Erythroblast (primary cell): ENCODE measurements at regions not wholly inside any gene's neighbourhood (a gene's known extent, or its start where the extent isn't known, plus 50 kb on each side); places are given as distances from the start of the nearest gene placed in this dataset.
"Not testable (repeated sequence)": the region's sequence is repeated elsewhere in the genome, so short reads cannot be mapped to it uniquely, and the experiment has no call there.

Experiments used
- DNase-seq, 2 experiments: peaks; one replicate each; lab custom pipeline; 2025; lab: John Stamatoyannopoulos, UW
- GATA1 ChIP-seq: IDR thresholded peaks from 2 replicates; pipeline ENCODE4 v1.6.1; 2011; ENCODE audit warnings: low read depth, mild to moderate bottlenecking, control low read depth, low read length, moderate library complexity
- POLR2A ChIP-seq: IDR thresholded peaks from 2 replicates; pipeline ENCODE4 v1.6.1; 2011; ENCODE audit warnings: mild to moderate bottlenecking, low read length

GRCh38 chr3:154904328-154904727, 175.8 kb upstream of the MME start:
- DNase-seq = peak in 1 of 2 experiments; percentile 3
- no peak for TF ChIP-seq GATA1
- no peak for TF ChIP-seq POLR2A

- DNase-seq = not testable (repeated sequence)
Observed at GRCh38 chr3:154902495-154902894, 177.6 kb upstream of the MME start.

- no peak for TF ChIP-seq POLR2A
- no peak for DNase-seq
Observed at GRCh38 chr3:154901278-154901677, 178.8 kb upstream of the MME start.

GRCh38 chr3:154900816-154901215, 179.3 kb upstream of the MME start:
- no peak for DNase-seq
- TF ChIP-seq POLR2A = no peak
- TF ChIP-seq GATA1 = no peak

- TF ChIP-seq POLR2A (no peak), GATA1 (no peak)
Observed at GRCh38 chr3:154898916-154899315, 181.2 kb upstream of the MME start.

GRCh38 chr3:154898443-154898842, 181.7 kb upstream of the MME start:
- no peak for DNase-seq
- TF ChIP-seq GATA1 (no peak), POLR2A (no peak)

More at GRCh38 chr3:154898916-154899315, 181.2 kb upstream of the MME start:
- DNase-seq = no peak

- TF ChIP-seq GATA1 (no peak), POLR2A (no peak)
- DNase-seq = no peak
Observed at GRCh38 chr3:154893813-154894212, 186.3 kb upstream of the MME start.

- TF ChIP-seq GATA1 (no peak), POLR2A (no peak)
- no peak for DNase-seq
Observed at GRCh38 chr3:154889227-154889634, 190.9 kb upstream of the MME start.

GRCh38 chr3:154887869-154888268, 192.2 kb upstream of the MME start:
- TF ChIP-seq GATA1 (no peak), POLR2A (no peak)

GRCh38 chr3:154886437-154886836, 193.7 kb upstream of the MME start:
- no peak for TF ChIP-seq GATA1
- no peak for TF ChIP-seq POLR2A
- no peak for DNase-seq

More at GRCh38 chr3:154887869-154888268, 192.2 kb upstream of the MME start:
- no peak for DNase-seq

GRCh38 chr3:154885418-154885817, 194.7 kb upstream of the MME start:
- DNase-seq = no peak
- TF ChIP-seq GATA1 (no peak), POLR2A (no peak)

GRCh38 chr3:154884952-154885351, 195.2 kb upstream of the MME start:
- no peak for DNase-seq
- TF ChIP-seq GATA1 = no peak
- no peak for TF ChIP-seq POLR2A

GRCh38 chr3:154875142-154875541, 205.0 kb upstream of the MME start:
- DNase-seq = no peak
- TF ChIP-seq GATA1 (no peak), POLR2A (no peak)

GRCh38 chr3:154872696-154873095, 207.4 kb upstream of the MME start:
- no peak for DNase-seq

GRCh38 chr3:154872074-154872473, 208.0 kb upstream of the MME start:
- no peak for DNase-seq
- TF ChIP-seq POLR2A = no peak
- no peak for TF ChIP-seq GATA1

More at GRCh38 chr3:154872696-154873095, 207.4 kb upstream of the MME start:
- TF ChIP-seq POLR2A = no peak
- TF ChIP-seq GATA1 = no peak

GRCh38 chr3:154864947-154865346, 215.2 kb upstream of the MME start:
- no peak for DNase-seq
- TF ChIP-seq GATA1 (no peak), POLR2A (no peak)

GRCh38 chr3:154862265-154862664, 217.9 kb upstream of the MME start:
- DNase-seq = no peak
- TF ChIP-seq POLR2A = no peak
- no peak for TF ChIP-seq GATA1

- not testable (repeated sequence) for DNase-seq
Observed at GRCh38 chr3:154852998-154853397, 227.1 kb upstream of the MME start.
